ENCODE measurements at regions not wholly inside any gene's neighbourhood (a gene's known extent, or its start where the extent isn't known, plus 50 kb on each side); places are given as distances from the start of the nearest gene placed in this dataset.
A peak's percentile ranks its signal among the peaks of the same experiment; 100 is the strongest.

DNA sequence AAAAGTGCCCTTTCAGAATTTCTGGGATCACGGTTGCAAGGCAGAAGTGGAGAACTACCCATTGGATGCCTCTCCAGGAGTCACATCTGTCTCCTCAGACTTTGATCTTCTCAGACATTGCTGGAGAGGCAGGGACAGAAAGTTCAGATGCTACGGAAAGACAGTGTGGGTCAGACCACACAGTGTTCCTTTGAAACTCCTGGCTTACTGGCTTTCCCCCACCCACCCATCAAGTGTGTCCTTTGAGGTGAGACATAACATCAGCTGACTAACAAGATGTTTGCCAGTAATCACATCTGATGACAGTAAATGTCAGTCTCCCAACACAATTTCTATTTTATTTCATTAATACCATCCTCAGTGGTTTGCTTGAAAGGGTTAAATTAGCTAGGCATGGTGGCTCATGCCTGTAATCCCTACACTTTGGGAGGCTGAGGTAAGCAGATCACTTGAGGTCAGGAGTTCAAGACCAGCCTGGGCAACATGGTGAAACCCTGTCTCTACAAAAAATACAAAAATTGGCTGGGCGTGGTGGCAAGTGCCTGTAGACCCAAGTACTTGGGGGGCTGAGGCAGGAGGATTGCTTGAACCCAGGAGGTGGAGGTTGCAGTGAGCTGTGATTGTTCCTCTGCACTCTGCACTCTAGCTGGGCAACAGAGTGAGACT is 67.2 kb upstream of the SNX9 start:
- H2AFZ ChIP-seq (ENCODE audit: low read depth): no peak overlapping the region
- peaks cover 12 to 13% of the 10 kb centered on the region in 2 experiments; a peak in 2 of 4 replicates for H3K4me1 ChIP-seq (ENCODE audit: control insufficient read depth in 1 of 2, insufficient read depth in 2 of 2, low read depth in 1 of 2, low read length in 1 of 2)
- H3K36me3 ChIP-seq (replicated peaks in 1 of 2; ENCODE audit: control insufficient read depth in 1 of 2, insufficient read depth in 2 of 2, low read length in 1 of 2): no peaks in the 10 kb centered on the region
- WGBS (ENCODE audit: low lambda C conversion rate): 79% methylated on average over 3 of the region's 3 CpGs
- ChIA-PET POLR2A (no interaction called here), CTCF (interaction anchor here (0.7 to 3.2 kb wide), 50 partner anchors 10 to 441 kb away, joined by 3 to 69 read pairs (median 6); no protein-coding TSS in a partner anchor)
- H3K27me3 ChIP-seq (ENCODE audit: insufficient read depth): no peaks in the 10 kb centered on the region
- H3K79me2 ChIP-seq (ENCODE audit: insufficient read depth): no peaks in the 10 kb centered on the region
- TF ChIP-seq FOSL2 (IDR thresholded peaks at IDR 0.05; ENCODE audit: borderline replicate concordance, low read depth): no peak
- no peak for TF ChIP-seq CHD2 (IDR thresholded peaks at IDR 0.05; ENCODE audit: low read length, partially characterized antibody)
- TF ChIP-seq, protein P1, sequence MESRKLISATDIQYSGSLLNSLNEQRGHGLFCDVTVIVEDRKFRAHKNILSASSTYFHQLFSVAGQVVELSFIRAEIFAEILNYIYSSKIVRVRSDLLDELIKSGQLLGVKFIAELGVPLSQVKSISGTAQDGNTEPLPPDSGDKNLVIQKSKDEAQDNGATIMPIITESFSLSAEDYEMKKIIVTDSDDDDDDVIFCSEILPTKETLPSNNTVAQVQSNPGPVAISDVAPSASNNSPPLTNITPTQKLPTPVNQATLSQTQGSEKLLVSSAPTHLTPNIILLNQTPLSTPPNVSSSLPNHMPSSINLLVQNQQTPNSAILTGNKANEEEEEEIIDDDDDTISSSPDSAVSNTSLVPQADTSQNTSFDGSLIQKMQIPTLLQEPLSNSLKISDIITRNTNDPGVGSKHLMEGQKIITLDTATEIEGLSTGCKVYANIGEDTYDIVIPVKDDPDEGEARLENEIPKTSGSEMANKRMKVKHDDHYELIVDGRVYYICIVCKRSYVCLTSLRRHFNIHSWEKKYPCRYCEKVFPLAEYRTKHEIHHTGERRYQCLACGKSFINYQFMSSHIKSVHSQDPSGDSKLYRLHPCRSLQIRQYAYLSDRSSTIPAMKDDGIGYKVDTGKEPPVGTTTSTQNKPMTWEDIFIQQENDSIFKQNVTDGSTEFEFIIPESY (IDR thresholded peaks at IDR 0.05; ENCODE audit: borderline replicate concordance, low read depth): no peak
- no peak for DNase-seq
- no peak overlapping the region for H3K4me2 ChIP-seq
- no peak overlapping the region for H3K9ac ChIP-seq
- H3K9me3 ChIP-seq: no peaks in the 10 kb centered on the region
- H3K4me3 ChIP-seq (ENCODE audit: low read depth in 2 of 2, low read length in 1 of 2): no peak overlapping the region
- H3K27ac ChIP-seq (ENCODE audit: low read depth in 2 of 2, low read length in 1 of 2): no peak overlapping the region; a peak in 1 of 4 replicates
- peaks cover 11% of the 10 kb centered on the region for H3F3A ChIP-seq (replicated peaks; ENCODE audit: insufficient read depth)
- no peaks in the 10 kb centered on the region for H3K9me2 ChIP-seq
- no peaks in the 10 kb centered on the region for H4K20me1 ChIP-seq (ENCODE audit: insufficient read depth)

DNA sequence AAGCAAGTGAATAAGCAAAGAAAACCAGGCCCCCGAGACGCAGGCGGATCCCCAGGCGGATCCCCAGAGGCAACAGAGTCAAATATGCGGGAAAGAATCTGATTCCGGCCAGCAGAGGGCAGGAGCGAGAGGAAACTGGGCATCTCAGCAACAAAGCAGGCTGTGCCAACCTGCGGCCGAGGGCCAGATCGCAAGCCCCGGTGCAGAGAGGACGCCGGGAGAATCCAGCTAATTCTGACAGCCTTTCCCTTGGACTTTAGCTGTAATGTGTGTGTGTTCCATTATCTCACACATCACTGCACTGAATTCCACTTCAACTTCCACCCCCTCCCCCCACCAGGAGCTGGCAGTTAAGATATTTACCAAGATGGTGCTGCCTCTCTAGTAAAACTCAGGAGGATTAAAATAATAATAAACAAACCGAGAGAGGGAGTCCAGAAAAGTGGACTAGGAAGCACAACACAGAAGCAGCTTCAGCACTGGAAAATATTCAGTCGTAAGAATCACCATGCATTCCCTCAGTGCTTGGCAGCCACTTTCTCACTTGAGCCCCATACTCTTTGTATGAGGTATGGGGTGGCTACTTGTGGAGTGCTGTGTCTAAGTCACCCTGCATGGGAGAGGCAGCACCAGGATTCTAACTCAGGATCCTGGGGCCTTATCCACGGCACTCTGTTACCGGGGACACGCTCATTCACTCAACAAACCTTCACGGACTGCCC is 66.2 kb upstream of the SNX9 start:
- POLR2A ChIA-PET: interaction anchor here (0.5 kb wide), 1 partner anchor 434 kb away, joined by 3 read pairs; no protein-coding TSS in a partner anchor
- peak overlapping the region in 1 of 2 experiments; percentile 45; a peak in 1 of 4 replicates for H3K27ac ChIP-seq (ENCODE audit: low read depth in 2 of 2, low read length in 1 of 2)
- no peak overlapping the region for H3K9ac ChIP-seq
- TF ChIP-seq, protein P1 (IDR thresholded peaks at IDR 0.05; ENCODE audit: borderline replicate concordance, low read depth): no peak
- TF ChIP-seq CHD2 (IDR thresholded peaks at IDR 0.05; ENCODE audit: low read length, partially characterized antibody): peak; percentile 46
- TF ChIP-seq NRF1 (IDR thresholded peaks at IDR 0.05; ENCODE audit: low read depth, low read length): no peak
- no peak for TF ChIP-seq MXI1 (IDR thresholded peaks at IDR 0.05; ENCODE audit: low read depth, low read length)
- TF ChIP-seq YY1 (IDR thresholded peaks at IDR 0.05; ENCODE audit: low read depth): no peak
- TF ChIP-seq POLR2AphosphoS5 (IDR thresholded peaks at IDR 0.05; ENCODE audit: low read depth, low read length): no peak
- TF ChIP-seq NFIC (IDR thresholded peaks at IDR 0.05; ENCODE audit: borderline replicate concordance): peak; percentile 39; the same call in 1 of the 2 replicates
- TF ChIP-seq, protein P2, sequence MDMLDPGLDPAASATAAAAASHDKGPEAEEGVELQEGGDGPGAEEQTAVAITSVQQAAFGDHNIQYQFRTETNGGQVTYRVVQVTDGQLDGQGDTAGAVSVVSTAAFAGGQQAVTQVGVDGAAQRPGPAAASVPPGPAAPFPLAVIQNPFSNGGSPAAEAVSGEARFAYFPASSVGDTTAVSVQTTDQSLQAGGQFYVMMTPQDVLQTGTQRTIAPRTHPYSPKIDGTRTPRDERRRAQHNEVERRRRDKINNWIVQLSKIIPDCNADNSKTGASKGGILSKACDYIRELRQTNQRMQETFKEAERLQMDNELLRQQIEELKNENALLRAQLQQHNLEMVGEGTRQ (IDR thresholded peaks at IDR 0.05; ENCODE audit: borderline replicate concordance, low read depth, low read length): no peak
- TF ChIP-seq FOXM1 (IDR thresholded peaks at IDR 0.05; ENCODE audit: low read depth): no peak
- TF ChIP-seq, protein P3, sequence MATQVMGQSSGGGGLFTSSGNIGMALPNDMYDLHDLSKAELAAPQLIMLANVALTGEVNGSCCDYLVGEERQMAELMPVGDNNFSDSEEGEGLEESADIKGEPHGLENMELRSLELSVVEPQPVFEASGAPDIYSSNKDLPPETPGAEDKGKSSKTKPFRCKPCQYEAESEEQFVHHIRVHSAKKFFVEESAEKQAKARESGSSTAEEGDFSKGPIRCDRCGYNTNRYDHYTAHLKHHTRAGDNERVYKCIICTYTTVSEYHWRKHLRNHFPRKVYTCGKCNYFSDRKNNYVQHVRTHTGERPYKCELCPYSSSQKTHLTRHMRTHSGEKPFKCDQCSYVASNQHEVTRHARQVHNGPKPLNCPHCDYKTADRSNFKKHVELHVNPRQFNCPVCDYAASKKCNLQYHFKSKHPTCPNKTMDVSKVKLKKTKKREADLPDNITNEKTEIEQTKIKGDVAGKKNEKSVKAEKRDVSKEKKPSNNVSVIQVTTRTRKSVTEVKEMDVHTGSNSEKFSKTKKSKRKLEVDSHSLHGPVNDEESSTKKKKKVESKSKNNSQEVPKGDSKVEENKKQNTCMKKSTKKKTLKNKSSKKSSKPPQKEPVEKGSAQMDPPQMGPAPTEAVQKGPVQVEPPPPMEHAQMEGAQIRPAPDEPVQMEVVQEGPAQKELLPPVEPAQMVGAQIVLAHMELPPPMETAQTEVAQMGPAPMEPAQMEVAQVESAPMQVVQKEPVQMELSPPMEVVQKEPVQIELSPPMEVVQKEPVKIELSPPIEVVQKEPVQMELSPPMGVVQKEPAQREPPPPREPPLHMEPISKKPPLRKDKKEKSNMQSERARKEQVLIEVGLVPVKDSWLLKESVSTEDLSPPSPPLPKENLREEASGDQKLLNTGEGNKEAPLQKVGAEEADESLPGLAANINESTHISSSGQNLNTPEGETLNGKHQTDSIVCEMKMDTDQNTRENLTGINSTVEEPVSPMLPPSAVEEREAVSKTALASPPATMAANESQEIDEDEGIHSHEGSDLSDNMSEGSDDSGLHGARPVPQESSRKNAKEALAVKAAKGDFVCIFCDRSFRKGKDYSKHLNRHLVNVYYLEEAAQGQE (IDR thresholded peaks at IDR 0.05; ENCODE audit: low read depth, low read length): no peak
- no peak for TF ChIP-seq RFX5 (IDR thresholded peaks at IDR 0.05; ENCODE audit: low read length)
- TF ChIP-seq SIN3A (IDR thresholded peaks at IDR 0.05; ENCODE audit: borderline replicate concordance, low read depth, low read length): no peak; the same call in 1 of the 2 replicates
- TF ChIP-seq RAD21 (IDR thresholded peaks at IDR 0.05; ENCODE audit: low read length): peak; percentile 84
- TF ChIP-seq TAF1 (IDR thresholded peaks at IDR 0.05; ENCODE audit: borderline replicate concordance, low read depth, low read length): no peak

More for the DNA sequence above, 66.2 kb upstream of the SNX9 start:
- peak; percentile 79 for DNase-seq
- peak overlapping the region; percentile 90 for H2AFZ ChIP-seq (ENCODE audit: low read depth)
- no peaks in the 10 kb centered on the region for H3K79me2 ChIP-seq (ENCODE audit: insufficient read depth)
- CTCF ChIA-PET: interaction anchor here (0.6 to 3.2 kb wide), 94 partner anchors 9 to 442 kb away, joined by 3 to 69 read pairs (median 4); no protein-coding TSS in a partner anchor
- no peaks in the 10 kb centered on the region for H3K9me2 ChIP-seq
- H3K36me3 ChIP-seq (replicated peaks in 1 of 2; ENCODE audit: control insufficient read depth in 1 of 2, insufficient read depth in 2 of 2, low read length in 1 of 2): no peaks in the 10 kb centered on the region
- H3F3A ChIP-seq (replicated peaks; ENCODE audit: insufficient read depth): peaks cover 20% of the 10 kb centered on the region
- H3K4me1 ChIP-seq (ENCODE audit: control insufficient read depth in 1 of 2, insufficient read depth in 2 of 2, low read depth in 1 of 2, low read length in 1 of 2): peaks cover 15 to 18% of the 10 kb centered on the region in 2 experiments; a peak in 3 of 4 replicates
- no peaks in the 10 kb centered on the region for H3K9me3 ChIP-seq
- peak overlapping the region; percentile 33; the same call in 1 of the 2 replicates for H3K4me2 ChIP-seq
- H3K27me3 ChIP-seq (ENCODE audit: insufficient read depth): no peaks in the 10 kb centered on the region
- 14% methylated on average over 15 of the region's 19 CpGs for WGBS (ENCODE audit: low lambda C conversion rate)
- no peaks in the 10 kb centered on the region for H4K20me1 ChIP-seq (ENCODE audit: insufficient read depth)
- H3K4me3 ChIP-seq (ENCODE audit: low read depth in 2 of 2, low read length in 1 of 2): peak overlapping the region in 1 of 2 experiments; percentile 29; a peak in 1 of 4 replicates

All from SK-N-SH (cell line).